GM23338 (cell line): ENCODE measurements at regions not wholly inside any gene's neighbourhood (a gene's known extent, or its start where the extent isn't known, plus 50 kb on each side); places are given as distances from the start of the nearest gene placed in this dataset.

Experiments
- CREB1 ChIP-seq: fragments of 250-450 bp; sonication (Bioruptor Pico); IDR thresholded peaks from 2 replicates; pipeline ENCODE4 v1.5.0; 2020; ENCODE audit warnings: low read depth, mild to moderate bottlenecking, moderate library complexity
- EZH2 ChIP-seq: fragments of 200-600 bp; sonication (generic); IDR thresholded peaks from one replicate; pipeline ENCODE4 v1.8.0; 2017; ENCODE audit warnings: antibody characterized with exemption, mild to moderate bottlenecking, low read depth; ENCODE audit not compliant: unreplicated experiment
- EZH2phosphoT487 ChIP-seq: fragments of 200-600 bp; sonication (generic); IDR thresholded peaks from one replicate; pipeline ENCODE4 v1.8.1; 2018; ENCODE audit warnings: antibody characterized with exemption; ENCODE audit not compliant: unreplicated experiment
- JUNB ChIP-seq: IDR thresholded peaks from one replicate; pipeline ENCODE4 v1.6.1; 2016; ENCODE audit warnings: antibody characterized with exemption; ENCODE audit not compliant: unreplicated experiment
- NANOG ChIP-seq: IDR thresholded peaks from 2 replicates; pipeline ENCODE4 v1.6.1; 2016; ENCODE audit warnings: antibody characterized with exemption, borderline replicate concordance
- POLR2AphosphoS5 ChIP-seq: IDR thresholded peaks from 2 replicates; pipeline ENCODE4 v1.6.1; 2016; ENCODE audit warnings: antibody characterized with exemption, low read depth
- REST ChIP-seq: IDR thresholded peaks from one replicate; pipeline ENCODE4 v1.6.1; 2018; ENCODE audit warnings: antibody characterized with exemption; ENCODE audit not compliant: unreplicated experiment
- STAT1 ChIP-seq: IDR thresholded peaks from one replicate; pipeline ENCODE4 v1.6.1; 2016; ENCODE audit warnings: antibody characterized with exemption; ENCODE audit not compliant: unreplicated experiment
- TF ChIP-seq, protein P1 (sequence below), 2 experiments: fragments of 200-600 bp in 1 of 2; sonication (generic) in 1 of 2; conservative IDR thresholded peaks; 2 replicates each; pipeline versions ENCODE4 v1.5.1 to v1.6.1; 2016 to 2017; ENCODE audit warnings: antibody characterized with exemption in 2 of 2, low read depth in 2 of 2, mild to moderate bottlenecking in 2 of 2, moderate library complexity in 1 of 2
- TF ChIP-seq, protein P2 (sequence below): fragments of 250-450 bp; sonication (Bioruptor Pico); IDR thresholded peaks from 2 replicates; pipeline ENCODE4 v1.5.0; 2020; ENCODE audit warnings: mild to moderate bottlenecking, moderate library complexity

DNA sequence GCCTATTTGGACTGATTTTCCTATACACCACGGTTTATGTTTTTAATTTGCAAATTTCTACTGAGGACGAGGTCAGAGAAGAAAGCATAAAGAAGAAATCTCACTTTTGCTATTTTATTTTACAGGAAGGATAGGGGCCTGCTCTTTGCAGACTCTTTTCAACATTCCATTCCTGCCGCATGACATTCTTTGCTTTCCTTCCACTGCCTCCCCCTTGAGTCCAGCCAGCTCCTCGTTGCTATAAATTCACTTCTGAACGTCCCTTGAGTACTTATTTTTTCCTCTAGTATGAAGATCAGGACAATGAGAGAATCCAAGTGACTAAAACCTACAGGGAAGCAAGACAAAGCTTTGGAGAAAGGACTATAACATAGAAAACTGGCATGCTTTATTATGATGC is 53.4 kb upstream of the PTGFR start:
- TF ChIP-seq, protein P1, sequence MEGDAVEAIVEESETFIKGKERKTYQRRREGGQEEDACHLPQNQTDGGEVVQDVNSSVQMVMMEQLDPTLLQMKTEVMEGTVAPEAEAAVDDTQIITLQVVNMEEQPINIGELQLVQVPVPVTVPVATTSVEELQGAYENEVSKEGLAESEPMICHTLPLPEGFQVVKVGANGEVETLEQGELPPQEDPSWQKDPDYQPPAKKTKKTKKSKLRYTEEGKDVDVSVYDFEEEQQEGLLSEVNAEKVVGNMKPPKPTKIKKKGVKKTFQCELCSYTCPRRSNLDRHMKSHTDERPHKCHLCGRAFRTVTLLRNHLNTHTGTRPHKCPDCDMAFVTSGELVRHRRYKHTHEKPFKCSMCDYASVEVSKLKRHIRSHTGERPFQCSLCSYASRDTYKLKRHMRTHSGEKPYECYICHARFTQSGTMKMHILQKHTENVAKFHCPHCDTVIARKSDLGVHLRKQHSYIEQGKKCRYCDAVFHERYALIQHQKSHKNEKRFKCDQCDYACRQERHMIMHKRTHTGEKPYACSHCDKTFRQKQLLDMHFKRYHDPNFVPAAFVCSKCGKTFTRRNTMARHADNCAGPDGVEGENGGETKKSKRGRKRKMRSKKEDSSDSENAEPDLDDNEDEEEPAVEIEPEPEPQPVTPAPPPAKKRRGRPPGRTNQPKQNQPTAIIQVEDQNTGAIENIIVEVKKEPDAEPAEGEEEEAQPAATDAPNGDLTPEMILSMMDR (conservative IDR thresholded peaks at IDR 0.05; ENCODE audit: low read depth in 2 of 2): no peak
- no peak for TF ChIP-seq POLR2AphosphoS5
- TF ChIP-seq CREB1 (CRISPR knock-in tag): no peak
- no peak for TF ChIP-seq STAT1
- no peak for TF ChIP-seq EZH2
- no peak for TF ChIP-seq REST
- no peak for TF ChIP-seq NANOG
- TF ChIP-seq EZH2phosphoT487: no peak
- TF ChIP-seq, protein P2, sequence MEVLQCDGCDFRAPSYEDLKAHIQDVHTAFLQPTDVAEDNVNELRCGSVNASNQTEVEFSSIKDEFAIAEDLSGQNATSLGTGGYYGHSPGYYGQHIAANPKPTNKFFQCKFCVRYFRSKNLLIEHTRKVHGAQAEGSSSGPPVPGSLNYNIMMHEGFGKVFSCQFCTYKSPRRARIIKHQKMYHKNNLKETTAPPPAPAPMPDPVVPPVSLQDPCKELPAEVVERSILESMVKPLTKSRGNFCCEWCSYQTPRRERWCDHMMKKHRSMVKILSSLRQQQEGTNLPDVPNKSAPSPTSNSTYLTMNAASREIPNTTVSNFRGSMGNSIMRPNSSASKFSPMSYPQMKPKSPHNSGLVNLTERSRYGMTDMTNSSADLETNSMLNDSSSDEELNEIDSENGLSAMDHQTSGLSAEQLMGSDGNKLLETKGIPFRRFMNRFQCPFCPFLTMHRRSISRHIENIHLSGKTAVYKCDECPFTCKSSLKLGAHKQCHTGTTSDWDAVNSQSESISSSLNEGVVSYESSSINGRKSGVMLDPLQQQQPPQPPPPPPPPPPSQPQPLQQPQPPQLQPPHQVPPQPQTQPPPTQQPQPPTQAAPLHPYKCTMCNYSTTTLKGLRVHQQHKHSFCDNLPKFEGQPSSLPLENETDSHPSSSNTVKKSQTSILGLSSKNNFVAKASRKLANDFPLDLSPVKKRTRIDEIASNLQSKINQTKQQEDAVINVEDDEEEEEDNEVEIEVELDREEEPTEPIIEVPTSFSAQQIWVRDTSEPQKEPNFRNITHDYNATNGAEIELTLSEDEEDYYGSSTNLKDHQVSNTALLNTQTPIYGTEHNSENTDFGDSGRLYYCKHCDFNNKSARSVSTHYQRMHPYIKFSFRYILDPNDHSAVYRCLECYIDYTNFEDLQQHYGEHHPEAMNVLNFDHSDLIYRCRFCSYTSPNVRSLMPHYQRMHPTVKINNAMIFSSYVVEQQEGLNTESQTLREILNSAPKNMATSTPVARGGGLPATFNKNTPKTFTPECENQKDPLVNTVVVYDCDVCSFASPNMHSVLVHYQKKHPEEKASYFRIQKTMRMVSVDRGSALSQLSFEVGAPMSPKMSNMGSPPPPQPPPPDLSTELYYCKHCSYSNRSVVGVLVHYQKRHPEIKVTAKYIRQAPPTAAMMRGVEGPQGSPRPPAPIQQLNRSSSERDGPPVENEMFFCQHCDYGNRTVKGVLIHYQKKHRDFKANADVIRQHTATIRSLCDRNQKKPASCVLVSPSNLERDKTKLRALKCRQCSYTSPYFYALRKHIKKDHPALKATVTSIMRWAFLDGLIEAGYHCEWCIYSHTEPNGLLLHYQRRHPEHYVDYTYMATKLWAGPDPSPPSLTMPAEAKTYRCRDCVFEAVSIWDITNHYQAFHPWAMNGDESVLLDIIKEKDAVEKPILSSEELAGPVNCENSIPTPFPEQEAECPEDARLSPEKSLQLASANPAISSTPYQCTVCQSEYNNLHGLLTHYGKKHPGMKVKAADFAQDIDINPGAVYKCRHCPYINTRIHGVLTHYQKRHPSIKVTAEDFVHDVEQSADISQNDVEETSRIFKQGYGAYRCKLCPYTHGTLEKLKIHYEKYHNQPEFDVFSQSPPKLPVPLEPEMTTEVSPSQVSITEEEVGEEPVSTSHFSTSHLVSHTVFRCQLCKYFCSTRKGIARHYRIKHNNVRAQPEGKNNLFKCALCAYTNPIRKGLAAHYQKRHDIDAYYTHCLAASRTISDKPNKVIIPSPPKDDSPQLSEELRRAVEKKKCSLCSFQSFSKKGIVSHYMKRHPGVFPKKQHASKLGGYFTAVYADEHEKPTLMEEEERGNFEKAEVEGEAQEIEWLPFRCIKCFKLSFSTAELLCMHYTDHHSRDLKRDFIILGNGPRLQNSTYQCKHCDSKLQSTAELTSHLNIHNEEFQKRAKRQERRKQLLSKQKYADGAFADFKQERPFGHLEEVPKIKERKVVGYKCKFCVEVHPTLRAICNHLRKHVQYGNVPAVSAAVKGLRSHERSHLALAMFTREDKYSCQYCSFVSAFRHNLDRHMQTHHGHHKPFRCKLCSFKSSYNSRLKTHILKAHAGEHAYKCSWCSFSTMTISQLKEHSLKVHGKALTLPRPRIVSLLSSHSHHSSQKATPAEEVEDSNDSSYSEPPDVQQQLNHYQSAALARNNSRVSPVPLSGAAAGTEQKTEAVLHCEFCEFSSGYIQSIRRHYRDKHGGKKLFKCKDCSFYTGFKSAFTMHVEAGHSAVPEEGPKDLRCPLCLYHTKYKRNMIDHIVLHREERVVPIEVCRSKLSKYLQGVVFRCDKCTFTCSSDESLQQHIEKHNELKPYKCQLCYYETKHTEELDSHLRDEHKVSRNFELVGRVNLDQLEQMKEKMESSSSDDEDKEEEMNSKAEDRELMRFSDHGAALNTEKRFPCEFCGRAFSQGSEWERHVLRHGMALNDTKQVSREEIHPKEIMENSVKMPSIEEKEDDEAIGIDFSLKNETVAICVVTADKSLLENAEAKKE (CRISPR knock-in tag): no peak
- no peak for TF ChIP-seq JUNB
